HG03469 (cell line): ENCODE measurements at regions not wholly inside any gene's neighbourhood (a gene's known extent, or its start where the extent isn't known, plus 50 kb on each side); places are given as distances from the start of the nearest gene placed in this dataset.

ENCODE experiments used
- ATAC-seq: cut with Tn5 transposase; IDR thresholded peaks from one replicate; pipeline ENCODE4 v1.9.1; 2021; ENCODE audit warnings: mild to moderate bottlenecking, moderate library complexity, moderate number of reproducible peaks; ENCODE audit not compliant: unreplicated experiment

DNA sequence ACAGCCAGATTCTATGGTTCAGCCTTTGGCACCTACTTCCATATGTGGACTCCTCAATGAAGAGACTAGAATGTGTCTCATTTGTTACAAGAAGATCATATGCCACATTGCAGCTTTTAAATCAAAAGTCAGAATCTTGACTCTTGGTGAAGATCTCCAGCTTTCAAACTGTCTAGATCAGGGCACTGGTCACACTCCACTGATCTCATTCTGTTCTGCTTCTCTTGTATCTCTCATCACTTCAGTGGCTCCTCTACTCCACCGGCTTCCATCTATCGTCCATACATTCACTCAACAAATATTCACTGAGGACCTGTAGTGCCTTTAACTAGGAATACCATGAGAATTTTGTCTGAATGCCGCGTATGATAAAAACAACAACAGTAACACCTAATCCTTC lies 203.3 kb upstream of the LPP start:
- ATAC-seq: no peak

DNA sequence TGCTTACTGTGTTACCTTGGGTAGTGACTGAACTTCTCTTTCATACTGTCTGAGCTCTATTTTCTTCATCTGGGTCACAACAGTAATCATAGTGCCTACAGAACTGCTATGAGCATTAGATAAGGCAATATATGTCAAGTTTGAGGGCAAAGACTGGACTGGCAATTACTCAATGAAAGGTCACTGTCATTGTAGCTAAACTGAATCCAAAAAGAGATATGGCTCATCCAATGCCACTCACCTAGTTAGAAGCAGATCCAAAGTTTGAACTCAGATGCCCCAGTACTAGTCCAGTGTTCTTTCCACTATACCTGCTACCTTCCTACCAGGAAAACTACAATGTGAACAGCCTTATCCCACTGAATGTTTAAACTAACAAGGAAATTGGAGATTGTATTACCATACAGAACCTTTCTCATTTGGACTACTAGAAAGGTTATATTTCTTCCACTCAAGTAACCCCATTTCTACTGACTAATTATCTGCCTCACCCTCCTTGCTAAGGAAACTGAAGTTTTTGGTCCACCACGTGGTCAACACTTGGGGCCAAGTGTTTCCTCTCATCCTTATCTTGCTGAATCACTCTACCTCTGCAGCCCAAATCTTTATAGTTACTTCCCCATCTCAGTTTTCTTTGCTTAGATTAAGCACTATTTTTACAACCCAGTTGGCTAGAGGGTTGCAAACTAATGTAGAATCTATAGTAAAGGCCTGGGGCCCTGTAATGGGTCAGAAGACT lies 202.3 kb upstream of the LPP start:
- ATAC-seq: no peak

DNA sequence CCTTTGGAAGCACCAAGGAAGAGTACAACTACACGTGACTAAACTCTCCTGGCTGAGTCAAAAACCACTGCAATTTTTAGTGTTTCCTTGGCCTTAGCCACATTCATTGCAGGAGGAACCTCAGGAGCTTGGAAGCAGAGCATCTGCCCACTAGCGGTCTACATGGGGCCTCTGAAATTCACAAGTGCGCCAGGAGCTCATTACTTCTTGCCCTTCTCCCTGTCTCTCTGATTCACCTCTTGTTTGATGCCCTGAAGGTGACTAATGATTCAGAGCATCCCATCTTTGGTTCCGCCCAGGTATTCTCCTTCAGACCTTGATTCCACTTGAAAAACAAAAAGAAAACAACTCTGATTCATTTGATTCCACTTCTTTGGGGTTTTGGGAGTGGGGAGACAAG lies 201.1 kb upstream of the LPP start:
- no peak for ATAC-seq

DNA sequence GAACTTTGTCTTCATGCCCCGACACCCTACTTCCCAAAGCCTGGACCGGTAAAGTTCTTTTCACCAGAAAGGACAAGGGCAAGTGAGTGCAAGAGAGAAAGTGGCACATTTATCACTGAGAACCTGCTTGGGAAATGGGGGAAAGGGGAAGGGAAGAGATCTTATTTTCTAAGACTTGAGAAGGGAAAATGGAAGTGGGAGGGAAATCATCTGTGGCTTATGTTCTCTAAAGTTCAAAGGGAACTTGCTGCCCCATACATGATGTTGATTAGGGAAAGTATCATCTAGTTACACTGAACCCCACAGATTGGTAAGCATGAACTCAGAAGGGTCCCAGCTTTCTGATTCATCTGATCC lies 199.5 kb upstream of the LPP start:
- ATAC-seq: no peak

DNA sequence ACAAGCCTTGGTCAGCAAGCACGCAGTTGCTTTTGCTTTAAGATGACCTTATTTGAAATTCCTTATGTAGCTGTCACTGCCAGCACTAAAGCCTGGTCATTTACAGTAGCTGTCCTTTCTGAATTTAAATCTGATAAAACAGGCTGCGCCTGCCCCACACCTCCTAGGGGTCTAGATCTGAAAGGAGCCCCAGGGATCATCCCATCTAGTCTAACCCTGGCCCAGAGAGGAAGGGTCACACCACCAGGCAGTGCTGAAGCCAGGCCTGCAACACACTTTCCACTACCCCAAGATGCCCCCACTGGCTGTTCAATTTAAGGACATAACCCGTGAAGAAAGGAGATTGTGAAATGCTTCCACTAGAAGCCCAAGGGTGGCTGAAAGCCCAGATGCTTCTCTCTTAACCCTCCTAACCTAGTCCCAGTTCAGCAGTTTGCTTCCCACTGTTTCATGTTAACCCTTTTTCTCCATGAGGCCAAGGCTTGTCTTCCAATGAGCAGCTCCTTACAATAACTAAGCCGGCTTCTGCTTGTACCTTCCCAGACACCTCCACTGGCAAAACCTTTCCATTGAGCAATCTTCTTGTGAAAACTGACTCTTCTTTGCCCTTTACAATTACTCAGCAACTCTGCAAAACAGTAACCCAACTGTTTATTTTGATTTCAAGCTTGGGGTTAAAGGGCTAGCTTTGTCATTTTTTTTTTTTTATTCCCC lies 198.9 kb upstream of the LPP start:
- ATAC-seq: no peak

DNA sequence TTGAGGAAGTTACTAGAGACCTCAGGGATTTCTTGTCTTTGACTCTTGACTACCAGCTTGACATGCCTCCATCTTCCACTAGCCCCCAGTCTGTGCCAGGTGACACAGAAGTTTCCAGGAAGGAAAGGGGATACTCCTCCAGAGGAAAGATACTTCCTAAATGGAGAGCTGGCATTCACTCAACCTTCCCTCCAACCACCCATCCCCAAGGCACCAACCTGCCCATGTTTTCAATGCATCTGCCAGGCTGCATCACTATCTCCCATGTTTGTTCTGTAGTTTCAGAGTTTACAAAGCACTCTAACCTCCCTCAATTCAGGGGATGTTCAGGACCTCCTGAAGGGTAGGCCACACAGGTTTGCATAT lies 198.4 kb upstream of the LPP start:
- no peak for ATAC-seq

DNA sequence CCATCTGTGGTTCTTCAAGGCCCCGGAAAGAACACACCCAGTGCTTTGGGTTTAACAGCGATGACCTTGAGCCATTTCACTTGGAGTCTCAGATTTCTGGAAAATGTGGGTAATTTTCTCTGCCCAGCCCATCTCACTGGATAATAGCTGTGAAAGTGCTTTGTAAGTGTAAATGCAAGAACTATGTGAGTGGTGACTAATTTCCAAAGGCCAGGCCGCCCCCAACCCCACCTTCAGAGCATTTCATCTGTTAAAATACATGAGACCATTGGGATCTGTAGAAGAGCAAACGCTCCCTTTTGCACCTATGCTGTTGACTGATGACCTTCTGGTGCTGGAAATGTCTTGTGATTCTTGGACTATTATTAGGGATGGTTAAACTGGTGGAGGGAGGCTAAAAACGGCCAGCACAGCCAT lies 196.8 kb upstream of the LPP start:
- ATAC-seq: no peak

DNA sequence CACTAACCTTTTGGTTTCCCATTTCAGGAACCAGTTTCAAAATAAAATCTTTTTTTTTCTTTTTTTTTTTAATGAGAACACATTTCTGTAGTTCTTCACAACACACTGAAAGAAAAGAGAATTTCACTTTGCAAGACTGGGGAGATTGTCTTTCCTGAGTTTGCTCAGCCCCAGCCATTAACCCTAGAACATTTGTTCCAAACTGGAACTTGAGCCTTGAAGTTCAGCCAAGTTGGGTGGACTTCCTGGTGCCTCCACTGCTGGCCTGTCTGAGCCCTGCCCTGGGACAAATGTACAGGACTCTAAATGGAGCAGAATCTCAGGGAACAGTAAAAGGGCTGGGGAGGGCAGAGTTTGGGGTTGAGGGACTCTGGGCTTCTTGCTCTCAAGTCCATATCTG lies 196.4 kb upstream of the LPP start:
- ATAC-seq: no peak

DNA sequence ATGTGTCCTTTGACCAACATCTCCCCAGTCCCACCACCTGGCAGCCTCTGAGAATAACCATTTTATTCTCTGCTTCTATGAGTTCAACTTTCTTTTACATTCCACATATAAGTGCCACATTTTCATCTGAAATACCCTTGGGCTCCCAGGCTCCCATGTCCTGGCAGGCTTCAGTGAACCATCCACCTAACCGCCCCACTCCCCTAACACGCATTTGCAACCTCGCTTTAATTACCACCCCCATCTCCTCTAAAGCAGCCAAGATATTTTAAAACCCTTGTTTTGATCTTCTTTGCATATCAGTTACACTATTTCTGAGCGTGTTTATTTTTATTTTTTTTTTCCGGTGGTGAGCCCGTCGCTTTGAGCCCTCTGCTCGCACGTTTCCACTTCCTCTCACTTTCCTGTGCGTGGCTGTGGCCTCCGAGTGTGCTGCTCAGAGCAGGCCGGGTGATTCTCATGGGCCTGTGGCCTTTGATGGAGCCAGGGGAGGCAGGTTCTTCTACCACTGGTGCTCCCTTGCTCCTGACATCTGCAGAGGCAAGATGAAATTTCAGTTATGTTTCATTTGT lies 195.4 kb upstream of the LPP start:
- no peak for ATAC-seq

DNA sequence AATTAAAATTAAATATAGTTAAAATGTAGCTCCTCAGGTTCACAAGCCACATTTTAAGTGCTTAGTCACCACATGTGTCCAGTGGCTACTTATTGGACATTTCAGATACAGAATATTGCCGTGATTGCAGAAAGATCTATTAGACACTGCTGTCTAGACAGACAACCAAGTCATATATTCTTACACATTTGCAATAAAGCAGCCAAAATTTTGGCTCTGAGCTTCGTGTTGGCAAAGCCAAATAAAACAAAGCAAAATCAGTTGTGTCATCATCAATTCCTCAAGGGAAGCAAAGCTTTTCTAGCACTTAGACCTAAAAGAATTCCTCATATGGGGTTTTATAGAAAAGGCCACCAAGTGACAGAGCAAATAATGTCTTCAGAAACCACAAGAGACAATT lies 193.1 kb upstream of the LPP start:
- no peak for ATAC-seq

DNA sequence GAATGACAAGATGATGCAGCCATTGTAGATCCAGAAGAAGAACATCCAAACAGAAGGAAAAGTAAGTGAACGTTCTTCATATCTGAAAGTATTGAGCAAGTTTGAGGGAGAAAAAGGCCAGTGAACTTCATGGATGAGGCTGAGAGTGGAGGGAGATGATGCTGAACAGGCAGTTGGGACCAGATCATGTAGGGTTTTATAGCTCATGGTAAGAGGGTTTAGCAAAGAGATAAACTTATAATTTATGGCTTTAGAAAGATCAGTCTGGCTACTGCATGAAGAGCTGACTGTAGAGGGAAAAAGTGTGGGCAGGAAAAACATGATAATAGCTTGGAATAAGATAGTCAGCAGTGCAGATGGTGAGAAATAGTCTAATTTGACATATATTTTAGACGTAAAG lies 192.6 kb upstream of the LPP start:
- no peak for ATAC-seq

DNA sequence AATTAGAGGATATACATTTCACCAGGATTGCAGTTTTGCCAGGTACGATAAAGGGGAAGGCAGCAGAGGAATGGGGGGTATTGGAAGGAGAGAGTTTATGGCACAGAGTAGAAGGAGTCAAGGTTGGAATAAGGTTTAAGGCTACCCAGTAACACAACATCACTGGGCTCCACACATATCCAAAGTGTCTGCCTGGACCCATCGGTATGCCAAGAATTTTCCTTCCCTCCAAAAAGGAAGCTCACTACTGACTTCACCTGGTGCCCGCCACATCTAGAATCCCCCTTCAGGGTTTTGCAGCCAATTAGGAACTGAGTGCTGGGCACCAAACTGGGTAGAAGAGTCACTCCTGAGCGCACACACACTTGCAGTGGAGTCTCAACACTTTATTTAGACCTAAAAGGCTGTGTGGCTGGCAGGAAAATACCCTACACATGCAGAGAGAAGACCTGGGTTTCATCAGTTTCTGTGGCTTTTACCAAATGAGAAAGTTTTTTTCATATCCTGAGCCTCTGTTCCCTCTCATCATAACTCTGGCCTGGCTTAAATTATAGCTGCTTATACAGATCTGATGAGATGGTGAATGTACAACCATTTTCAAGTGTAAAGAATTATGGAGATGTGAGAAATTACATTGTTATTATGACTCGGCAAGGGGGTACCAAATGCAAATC lies 190.8 kb upstream of the LPP start:
- ATAC-seq: no peak

DNA sequence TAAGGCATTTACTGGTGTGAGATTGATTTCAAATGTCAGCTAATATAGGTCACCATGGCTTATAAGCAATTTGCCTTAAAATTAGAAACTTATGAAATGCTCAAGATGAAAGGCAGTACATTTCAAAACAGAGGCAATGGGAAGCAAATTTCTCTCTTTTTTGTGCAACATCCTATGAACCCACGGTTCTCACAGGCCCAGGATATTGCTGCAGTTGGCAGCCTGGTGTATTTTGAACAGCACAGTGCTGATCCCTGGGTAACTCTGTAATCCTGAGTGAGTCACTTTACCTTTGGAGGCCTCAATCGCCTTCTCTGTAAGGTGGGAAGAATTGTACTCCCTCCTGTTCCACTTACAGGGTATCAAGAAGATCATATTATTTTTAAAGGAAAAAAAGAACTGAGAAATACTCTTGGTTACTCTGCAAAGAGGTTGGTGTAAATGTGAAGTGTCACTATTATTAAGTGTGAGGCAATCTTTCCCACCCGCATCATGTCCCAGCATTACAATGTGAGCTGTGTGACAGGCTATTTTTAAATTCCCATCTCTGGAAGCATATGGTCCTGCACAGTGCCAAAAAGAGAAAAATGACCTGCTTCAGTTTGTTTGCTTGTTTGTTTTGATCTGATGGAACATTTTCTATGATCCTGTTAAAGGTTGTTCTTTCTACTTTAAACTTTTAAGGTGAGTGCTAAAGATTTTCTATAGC lies 190.1 kb upstream of the LPP start:
- no peak for ATAC-seq

DNA sequence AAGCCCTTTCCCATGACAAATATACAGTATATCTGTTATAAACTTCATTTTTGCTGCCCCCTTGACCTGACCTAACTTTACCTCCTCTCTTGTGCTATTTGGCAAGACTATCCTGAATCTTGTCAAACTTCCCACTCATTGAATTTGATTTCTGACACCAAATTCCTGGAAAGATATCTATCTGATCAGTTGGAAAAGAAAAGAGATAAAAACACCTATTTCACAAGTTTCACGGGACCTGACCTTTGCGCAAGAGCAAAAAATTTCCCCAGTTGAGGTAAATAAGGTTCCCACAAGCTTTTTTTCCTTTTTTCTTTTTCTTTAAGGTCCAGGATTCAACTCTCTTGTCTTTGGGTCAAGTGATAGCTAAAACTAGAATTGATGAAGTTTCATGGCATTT lies 189.2 kb upstream of the LPP start:
- no peak for ATAC-seq

DNA sequence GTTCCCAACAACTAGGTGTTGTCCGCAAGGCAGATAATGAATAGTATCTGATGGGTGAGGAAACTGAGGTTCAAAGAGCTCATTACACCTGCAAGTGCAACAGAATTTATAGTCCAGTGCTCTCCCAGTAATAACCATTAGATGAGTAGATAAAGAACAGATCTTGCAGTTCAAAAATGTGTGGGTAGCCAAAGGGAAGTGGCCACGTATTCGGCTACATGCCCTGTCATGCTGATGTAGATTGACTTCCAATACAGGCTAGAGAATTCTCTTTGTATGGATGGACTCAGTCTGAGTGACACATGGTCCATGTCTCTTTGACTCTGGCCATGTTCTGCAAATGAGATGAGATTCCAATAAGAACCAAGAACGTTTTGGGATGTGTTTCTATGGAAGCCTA lies 187.9 kb upstream of the LPP start:
- no peak for ATAC-seq

DNA sequence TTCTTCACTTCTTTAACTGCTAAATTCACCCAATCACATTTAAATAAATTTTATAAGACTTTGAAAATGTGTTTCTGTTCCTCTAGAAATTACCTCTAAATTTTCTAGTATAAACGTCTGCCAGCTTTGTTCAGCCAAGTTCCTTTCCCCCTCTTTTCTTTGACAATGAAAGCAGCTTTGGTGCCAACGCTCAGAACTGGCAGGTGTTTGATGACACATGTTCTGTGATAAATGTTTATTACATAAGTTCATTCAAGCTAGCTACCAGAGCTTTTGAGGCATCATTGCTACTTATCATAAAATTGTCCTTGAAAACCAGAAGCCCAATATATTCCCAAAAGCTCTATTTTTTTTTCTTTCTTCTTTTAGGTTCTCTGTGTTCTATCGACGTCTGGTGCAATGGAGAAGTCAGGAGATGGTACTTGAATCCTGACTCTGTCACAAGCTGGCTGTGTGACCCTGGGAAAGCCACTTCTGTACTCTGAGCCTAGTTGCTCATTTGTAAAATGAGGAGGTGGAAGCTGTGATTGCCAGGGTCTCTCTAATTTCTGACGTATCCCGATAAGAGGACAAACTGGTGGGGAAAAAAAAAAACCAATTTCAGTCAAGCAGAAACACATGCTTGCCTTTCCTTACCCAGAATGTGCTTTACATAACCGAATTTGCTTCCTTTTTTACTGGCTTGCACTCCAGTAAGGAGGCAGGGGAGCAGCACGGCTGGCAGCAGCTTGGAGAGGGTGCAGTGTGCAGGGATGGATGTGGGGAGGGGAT lies 187.1 kb upstream of the LPP start:
- ATAC-seq: no peak

DNA sequence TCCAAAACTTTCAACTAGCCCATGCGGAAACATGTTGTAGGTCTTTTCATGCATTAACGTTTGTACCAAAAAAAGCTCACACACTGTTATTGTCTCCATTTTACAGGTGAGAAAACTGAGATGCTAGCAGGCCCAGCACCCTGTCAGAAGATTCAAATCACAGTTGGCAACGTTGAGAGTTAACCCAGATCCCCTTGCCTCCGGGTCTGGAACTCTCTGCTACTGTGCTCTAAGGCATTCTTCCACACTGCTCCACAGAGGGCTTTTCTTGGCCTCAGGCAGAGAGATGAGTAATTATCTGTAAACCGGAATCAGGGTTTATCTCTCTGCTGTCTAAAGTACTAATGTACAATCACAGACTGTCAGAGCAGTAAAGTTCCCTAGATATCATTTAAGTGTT lies 186.0 kb upstream of the LPP start:
- no peak for ATAC-seq

DNA sequence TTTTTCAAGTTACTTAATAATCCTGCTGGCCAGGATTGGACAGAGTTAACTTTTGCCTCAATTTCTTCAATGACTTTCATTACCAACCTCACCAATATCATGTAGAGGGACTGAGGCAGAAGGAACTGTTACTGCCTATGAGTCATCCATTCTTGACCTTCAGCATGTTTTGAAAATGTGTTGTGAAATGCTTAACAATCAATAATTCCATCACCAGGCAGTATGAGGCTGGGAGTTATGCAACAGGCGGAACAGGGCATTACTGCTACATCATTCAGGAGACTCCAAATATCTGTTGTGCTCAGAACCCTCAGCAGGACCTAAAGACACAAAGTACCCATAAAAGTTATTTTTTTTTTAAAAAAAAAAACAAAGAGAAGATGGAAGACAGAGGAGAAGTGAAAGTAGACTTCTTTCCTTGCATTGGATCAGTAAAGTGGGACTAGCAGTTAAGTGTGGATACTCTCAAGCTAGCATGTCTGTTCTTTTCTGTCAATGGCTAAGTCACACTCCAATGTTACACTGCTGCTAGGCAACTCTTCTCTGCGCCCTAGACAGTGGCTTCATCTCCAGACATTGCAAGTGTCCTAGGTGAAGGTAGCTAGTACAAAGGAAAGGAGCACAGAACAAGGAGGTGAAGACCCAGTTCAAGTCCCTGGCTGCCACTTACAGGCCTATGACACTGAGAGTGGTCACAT lies 184.9 kb upstream of the LPP start:
- ATAC-seq: no peak

DNA sequence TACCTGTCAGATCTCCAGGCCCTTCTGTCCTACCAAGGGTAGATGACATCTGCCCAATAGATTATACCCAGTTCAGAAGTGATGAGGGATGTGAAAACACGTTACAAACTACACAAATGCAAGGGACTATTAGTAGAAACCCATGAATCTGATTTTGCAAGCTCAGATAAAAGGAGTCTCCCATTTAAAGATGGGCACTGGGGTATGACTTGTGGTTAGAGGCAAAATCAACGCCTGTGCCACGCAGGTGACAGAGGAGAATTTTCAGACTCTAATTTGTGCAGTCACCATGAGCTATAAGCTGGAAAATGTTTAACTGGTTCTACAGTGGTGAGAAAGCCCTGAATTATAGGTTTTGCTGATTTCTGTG lies 184.4 kb upstream of the LPP start:
- ATAC-seq: no peak

DNA sequence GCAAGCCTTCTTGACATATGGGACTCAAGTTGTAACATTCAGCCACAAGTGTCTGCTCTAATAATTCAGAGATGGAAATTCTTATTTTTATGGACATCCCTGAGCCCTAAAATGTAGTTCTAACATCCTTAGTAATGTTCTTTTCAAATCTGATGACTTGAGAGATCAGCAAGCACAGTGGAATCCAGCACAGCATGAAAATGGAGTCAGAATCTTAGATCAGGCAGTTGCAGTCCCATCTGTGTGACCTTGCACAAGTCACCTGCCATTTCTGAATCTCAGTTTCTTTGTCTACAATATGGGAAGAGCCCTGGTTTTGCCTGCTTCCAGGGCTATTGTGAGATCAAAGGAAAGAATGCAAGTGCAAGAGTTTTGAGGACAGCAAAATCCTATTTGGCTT lies 183.9 kb upstream of the LPP start:
- no peak for ATAC-seq
